ENCODE measurements at regions not wholly inside any gene's neighbourhood (a gene's known extent, or its start where the extent isn't known, plus 50 kb on each side); places are given as distances from the start of the nearest gene placed in this dataset.
"Not testable (repeated sequence)": the region's sequence is repeated elsewhere in the genome, so short reads cannot be mapped to it uniquely, and the experiment has no call there.

- no peak for DNase-seq
Measured at GRCh38 chr2:234861841-234862735, 89.7 kb upstream of the SH3BP4 start.

GRCh38 chr2:234859330-234859872, 92.4 kb upstream of the SH3BP4 start:
- DNase-seq = not testable (repeated sequence)

GRCh38 chr2:234858790-234859329, 93.0 kb upstream of the SH3BP4 start:
- no peak for DNase-seq

DNA sequence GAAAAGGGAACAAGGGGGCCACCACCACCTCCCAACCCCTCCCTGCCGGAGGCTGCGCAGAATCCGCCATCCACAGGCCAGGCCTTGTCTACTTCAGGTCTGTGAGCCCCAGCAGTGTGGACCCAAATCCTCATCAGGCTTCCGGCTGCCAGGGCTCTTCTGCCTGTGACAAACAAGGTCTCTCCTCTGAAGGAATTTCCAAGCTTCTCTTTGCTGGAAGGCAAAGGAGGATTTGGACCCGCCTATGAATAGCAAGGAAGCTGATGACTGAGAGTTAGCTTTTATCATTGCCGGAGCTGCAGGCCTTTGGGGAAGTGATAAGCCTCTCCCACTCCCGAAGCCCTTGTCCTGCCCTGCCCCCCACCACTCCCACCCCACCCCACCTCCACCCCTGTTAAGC, 93.7 kb upstream of the SH3BP4 start:
- DNase-seq = no peak

DNA sequence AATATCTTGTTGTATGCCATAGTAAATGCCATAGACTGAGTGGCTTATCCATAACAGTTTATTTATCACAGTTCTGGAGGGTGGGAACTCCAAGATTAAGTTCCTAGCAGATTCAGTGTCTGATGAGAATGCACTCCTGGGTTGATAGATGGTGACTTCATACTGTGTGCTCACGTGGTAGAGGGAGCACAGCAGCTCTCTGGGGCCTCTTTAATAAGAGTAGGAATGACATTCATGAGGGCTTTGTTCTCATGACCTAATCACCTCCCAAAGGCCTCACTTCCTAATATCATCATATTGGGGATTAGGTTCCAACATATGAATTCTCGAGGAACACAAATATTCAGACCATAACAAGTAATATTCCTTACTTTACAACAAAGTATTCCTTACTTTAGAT, 98.1 kb upstream of the SH3BP4 start:
- no peak for DNase-seq

- no peak for DNase-seq
Measured at GRCh38 chr2:234852941-234853340, 98.9 kb upstream of the SH3BP4 start.

GRCh38 chr2:234852035-234852434, 99.8 kb upstream of the SH3BP4 start:
- DNase-seq = no peak

GRCh38 chr2:234851451-234851850, 100.4 kb upstream of the SH3BP4 start:
- DNase-seq = no peak

GRCh38 chr2:234850818-234851217, 101.0 kb upstream of the SH3BP4 start:
- DNase-seq = no peak

DNA sequence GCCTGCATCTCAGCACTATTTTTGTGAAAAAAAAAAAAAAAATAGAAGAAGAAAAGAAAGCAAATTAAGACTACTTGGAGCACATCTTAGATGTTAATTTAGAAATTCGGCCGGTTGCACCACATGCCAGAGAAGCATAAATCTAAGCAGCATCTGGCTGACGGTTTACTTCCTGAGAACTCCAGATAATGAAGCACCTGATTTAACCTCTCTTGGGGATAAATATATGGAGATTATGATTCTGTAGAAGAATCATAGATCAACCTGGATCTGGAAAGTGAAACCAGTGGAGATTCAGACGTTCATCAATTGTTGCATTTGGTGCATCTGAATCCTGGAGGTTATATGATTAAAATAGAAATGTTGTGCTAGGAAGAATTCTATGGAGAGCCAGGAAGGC, 102.1 kb upstream of the SH3BP4 start:
- no peak for DNase-seq

DNA sequence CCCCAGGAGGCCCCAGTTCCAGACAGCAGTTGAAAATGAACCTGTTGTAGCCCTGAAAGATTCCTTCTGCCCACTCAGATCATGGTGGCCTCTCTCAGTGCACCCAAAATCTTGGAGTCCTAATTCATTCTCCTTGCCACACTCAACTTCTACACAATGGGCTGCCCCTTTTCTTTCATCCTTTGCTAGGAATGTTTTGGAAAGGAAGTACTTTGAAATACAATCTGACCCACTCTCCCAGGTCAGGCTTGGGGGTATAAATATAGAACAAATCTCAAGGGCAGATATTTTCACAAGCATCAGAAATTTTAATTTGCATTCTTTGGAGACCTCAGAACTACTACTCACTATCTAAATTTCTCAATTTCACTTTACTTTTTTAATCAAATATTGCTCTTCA, 103.2 kb upstream of the SH3BP4 start:
- no peak for DNase-seq

DNA sequence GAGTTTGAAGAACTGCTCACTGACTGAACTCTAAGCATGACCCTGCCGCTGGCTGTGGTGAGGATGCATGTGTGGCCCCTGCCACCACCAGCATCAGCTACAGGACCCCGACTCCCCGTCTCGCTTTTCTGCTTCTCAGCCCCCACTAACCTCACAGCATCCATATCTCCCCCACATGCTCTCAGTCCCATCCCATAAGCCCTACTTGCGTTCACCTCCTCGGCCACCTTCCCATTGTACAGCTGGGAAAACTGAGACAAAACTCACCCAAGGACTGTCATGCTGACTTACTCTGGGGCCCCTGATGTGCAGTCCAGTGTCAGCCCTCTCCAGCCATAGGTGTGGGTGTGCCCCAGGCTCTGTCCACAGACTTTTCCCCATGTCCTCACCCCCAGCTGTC, 104.2 kb upstream of the SH3BP4 start:
- DNase-seq = no peak

DNA sequence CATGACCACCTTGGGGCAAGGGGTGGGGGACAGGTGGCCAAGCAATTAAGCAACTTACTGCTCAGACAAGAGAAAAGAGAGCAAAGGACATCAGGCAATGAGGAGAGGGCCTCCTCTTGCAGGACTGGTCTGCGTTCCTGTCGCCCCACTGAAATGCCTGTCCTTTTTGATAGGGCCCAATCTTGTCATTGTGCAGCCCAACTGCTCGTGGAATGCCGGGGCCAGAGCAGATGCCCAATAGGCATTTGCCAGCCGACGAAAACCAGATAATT, 104.5 kb upstream of the SH3BP4 start:
- DNase-seq = no peak

DNA sequence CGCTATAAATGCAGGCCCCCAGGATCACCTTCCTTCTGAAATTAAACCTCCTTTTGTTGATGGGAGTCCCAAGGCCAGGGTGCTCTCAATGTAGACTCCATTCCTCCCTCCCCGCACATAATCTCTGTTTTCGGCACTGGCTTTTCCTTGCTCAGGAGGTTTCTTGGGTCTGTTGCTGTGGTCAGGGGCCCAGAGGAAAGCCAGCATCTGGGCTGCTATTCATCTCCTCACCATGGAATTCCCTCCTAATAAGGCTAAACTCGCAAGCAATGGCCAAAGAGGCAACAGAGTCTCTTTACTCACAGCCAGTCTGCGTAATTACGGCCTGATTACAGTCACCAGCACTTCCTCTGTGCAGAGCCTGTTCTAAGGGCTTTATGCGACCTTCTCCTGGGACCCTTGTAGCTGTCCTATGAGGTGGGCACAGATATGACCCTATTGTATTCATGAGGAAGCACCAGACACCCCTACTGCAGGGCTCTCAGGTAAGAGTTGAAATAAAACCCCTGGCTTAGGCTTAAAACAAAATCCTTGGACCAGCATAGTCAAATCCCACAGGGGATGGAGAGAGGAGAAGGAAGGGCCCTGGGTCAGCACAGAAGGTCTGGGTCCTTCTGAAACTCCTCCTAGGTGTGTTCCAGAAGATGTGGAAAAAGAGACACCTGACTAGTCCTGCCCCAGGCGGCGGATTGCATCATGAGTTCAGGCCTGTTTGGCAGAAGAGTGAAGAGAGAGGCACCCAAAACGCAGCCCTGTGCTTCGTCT, 105.0 kb upstream of the SH3BP4 start:
- DNase-seq = no peak

DNA sequence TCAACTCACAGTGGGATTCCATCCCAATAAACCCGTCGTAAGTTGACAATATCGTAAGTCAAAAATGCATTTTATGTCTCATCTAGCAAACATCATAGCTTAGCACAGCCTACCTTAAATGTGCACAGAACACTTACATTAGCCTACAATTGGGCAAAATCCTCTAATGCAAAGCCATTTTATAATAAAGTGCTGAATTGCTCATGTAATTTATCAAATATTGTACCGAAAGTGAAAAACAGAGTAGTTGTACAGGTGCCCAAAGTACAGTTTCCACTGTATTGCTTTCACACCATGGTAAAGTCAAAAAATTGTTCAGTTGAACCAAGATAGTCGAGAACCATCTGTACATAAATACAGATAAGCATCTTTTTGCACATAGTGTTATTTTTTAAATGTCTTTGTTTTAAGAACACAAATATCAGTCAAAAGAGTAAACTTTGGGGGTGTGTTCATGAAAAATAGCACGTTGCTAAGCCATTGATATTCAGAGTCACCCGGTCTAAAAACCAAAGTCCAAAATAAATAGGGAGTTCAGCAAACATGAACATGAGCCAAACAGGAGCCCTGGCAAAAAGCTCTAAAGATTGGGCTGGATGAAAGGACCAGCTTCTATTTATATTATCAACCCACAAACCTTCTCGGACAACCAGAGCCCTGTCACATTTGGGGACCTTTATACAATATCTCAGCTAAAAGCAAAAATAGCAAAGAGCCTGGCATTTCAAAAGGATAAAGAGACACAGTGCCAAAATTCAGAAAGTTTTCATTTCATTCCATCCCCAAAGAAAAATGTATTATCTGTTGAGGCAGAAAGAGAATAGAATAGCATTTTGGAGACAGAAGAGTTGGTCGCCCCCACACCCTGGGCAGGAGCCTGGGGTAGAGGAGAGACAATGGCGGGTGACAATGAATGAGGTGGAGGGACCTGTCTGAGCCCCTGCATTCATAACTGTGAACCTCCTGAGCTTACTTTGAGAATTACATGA, 105.9 kb upstream of the SH3BP4 start:
- no peak for DNase-seq

GRCh38 chr2:234843411-234843810, 108.4 kb upstream of the SH3BP4 start:
- DNase-seq = peak; percentile 13

- DNase-seq = no peak
Measured at GRCh38 chr2:234842753-234843152, 109.1 kb upstream of the SH3BP4 start.

GRCh38 chr2:234841321-234842015, 110.3 kb upstream of the SH3BP4 start:
- DNase-seq = no peak

DNA sequence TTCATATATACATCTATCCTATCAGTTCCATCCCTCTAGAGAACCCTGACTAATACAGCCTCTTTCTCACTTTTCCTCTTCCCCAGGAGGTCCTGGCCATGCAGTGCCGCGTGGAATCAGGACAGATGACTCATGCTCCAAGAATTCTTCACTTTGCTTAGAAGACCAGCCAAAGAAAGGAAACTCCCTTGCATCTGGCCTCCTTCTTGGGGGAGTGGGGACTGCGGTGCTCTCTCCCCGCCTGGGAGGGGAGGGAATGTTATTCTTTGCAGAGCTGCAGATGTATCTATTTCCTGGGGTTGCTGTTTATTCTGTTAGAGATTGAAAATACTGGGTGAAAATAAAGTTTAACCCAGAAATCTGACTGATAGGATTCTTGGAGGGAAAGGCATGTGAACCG, 111.5 kb upstream of the SH3BP4 start:
- DNase-seq = peak; percentile 12

DNA sequence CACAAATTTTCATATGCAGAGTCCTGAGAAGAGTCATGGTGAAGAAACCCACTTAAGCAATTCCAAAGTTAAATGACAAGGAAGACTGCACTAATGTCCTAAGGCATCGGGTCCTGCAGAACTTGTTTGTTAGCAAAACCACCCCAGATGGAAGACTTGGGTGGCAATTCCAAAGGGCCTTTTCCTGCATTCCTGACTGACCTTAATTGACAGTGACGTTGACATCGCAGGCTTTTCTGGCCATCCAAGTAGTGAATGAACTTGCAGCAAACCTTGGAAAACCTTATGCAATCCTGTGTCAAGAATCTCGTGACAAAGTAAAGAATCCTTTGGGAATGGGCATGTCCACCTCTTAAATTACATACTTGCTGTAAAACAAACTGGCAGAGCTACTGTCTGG, 112.5 kb upstream of the SH3BP4 start:
- DNase-seq = no peak

- no peak for DNase-seq
Measured at GRCh38 chr2:234836271-234836670, 115.5 kb upstream of the SH3BP4 start.

GRCh38 chr2:234835738-234836137, 116.1 kb upstream of the SH3BP4 start:
- no peak for DNase-seq
